ENCODE measurements at regions not wholly inside any gene's neighbourhood (a gene's known extent, or its start where the extent isn't known, plus 50 kb on each side); places are given as distances from the start of the nearest gene placed in this dataset.
A peak's percentile ranks its signal among the peaks of the same experiment; 100 is the strongest.

DNA sequence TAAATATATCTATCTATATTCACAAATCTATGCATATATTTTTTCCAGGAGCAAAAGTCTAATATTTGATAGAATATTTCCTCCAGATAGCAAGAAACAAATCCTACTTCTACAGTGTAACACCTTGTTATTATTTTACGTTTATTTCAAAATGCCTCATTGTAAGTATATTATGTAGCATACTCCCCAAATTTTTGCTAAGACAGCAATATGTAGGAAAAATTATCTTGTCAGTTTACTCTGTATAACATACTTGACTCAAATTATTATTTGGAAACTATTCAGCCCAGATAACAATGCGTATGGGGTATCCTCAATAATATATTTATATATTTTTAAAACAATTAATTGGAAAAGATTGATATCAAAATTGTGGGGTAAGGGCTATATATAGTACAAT, 313.2 kb downstream of the NR4A2 start:
- no peak for DNase-seq
- H3K9me3 ChIP-seq (replicated peaks; ENCODE audit: control insufficient read depth, low read depth, low read length) = no peaks in the 10 kb centered on the region
- WGBS (ENCODE audit: insufficient coverage) = no CpG with 5 or more reads among the region's 2 CpGs

DNA sequence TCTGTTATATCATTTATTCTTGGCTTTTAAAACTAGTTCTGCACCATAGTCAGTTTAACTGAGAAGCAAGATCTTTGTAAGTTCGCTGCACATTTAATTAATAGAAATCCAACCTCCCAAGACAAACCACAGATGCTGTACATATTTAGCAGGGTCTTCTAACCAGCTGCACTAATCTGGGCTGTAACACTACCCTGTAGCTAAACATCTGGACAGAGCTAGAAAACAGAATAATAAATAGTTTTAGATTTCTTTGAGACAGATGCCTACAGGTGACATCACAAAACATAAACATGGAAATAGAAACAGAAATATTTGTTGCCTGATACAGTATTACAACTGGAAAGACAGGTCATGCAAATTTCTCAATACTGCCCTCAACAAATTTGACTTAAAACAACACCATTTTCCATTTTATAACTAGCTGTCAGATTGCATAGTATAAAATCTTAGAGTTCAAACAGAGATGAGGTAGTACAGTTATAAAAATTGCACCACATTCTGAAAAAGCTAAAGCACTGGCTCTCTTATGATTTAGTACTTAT, 315.1 kb downstream of the NR4A2 start:
- no CpG with 5 or more reads among the region's 1 CpG for WGBS (ENCODE audit: insufficient coverage)
- no peaks in the 10 kb centered on the region for H3K4me1 ChIP-seq (ENCODE audit: control insufficient read depth, insufficient read depth, low read length)

More for the DNA sequence above, 313.2 kb downstream of the NR4A2 start:
- Histone ChIP-seq H3K27me3 (ENCODE audit: control insufficient read depth, insufficient read depth, low read length) (no peaks in the 10 kb centered on the region), H3K4me1 (ENCODE audit: control insufficient read depth, insufficient read depth, low read length) (no peaks in the 10 kb centered on the region), H3K27ac (ENCODE audit: low read length) (no peak overlapping the region), H3K36me3 (ENCODE audit: control insufficient read depth, insufficient read depth, low read length) (no peaks in the 10 kb centered on the region), H3K4me3 (ENCODE audit: low read length) (no peak overlapping the region)

DNA sequence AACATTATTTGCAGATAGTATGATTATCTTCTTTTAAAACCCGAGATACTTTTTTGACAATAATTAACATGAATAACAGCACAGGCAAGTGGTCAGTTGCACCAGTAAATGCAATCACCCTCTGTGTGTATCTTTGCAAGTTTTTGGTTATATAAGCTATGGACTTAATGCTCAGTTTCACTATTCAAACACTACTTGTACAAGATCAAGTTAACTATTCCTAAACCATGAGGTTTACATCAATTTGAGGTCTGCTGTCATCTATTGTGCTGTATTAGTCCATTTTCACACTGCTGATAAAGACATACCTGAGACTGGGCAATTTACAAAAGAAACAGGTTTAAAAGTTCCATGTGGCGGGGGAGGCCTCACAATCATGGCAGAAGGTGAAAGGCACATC, 323.2 kb downstream of the NR4A2 start:
- H3K4me1 ChIP-seq (ENCODE audit: control insufficient read depth, insufficient read depth, low read length) = no peaks in the 10 kb centered on the region
- no peak overlapping the region for H3K27ac ChIP-seq (ENCODE audit: low read length)
- H3K27me3 ChIP-seq (ENCODE audit: control insufficient read depth, insufficient read depth, low read length) = no peaks in the 10 kb centered on the region
- no peak overlapping the region for H3K4me3 ChIP-seq (ENCODE audit: low read length)
- 100% methylated on average over 1 of the region's 2 CpGs for WGBS (ENCODE audit: insufficient coverage)
- peaks cover 2% of the 10 kb centered on the region for H3K9me3 ChIP-seq (replicated peaks; ENCODE audit: control insufficient read depth, low read depth, low read length)
- no peaks in the 10 kb centered on the region for H3K36me3 ChIP-seq (ENCODE audit: control insufficient read depth, insufficient read depth, low read length)
- no peak for DNase-seq

More for the DNA sequence above, 315.1 kb downstream of the NR4A2 start:
- no peak overlapping the region for H3K27ac ChIP-seq (ENCODE audit: low read length)
- peak; percentile 56 for DNase-seq
- no peak overlapping the region for H3K4me3 ChIP-seq (ENCODE audit: low read length)
- no peaks in the 10 kb centered on the region for H3K27me3 ChIP-seq (ENCODE audit: control insufficient read depth, insufficient read depth, low read length)
- H3K9me3 ChIP-seq (replicated peaks; ENCODE audit: control insufficient read depth, low read depth, low read length) = no peaks in the 10 kb centered on the region
- no peaks in the 10 kb centered on the region for H3K36me3 ChIP-seq (ENCODE audit: control insufficient read depth, insufficient read depth, low read length)

DNA sequence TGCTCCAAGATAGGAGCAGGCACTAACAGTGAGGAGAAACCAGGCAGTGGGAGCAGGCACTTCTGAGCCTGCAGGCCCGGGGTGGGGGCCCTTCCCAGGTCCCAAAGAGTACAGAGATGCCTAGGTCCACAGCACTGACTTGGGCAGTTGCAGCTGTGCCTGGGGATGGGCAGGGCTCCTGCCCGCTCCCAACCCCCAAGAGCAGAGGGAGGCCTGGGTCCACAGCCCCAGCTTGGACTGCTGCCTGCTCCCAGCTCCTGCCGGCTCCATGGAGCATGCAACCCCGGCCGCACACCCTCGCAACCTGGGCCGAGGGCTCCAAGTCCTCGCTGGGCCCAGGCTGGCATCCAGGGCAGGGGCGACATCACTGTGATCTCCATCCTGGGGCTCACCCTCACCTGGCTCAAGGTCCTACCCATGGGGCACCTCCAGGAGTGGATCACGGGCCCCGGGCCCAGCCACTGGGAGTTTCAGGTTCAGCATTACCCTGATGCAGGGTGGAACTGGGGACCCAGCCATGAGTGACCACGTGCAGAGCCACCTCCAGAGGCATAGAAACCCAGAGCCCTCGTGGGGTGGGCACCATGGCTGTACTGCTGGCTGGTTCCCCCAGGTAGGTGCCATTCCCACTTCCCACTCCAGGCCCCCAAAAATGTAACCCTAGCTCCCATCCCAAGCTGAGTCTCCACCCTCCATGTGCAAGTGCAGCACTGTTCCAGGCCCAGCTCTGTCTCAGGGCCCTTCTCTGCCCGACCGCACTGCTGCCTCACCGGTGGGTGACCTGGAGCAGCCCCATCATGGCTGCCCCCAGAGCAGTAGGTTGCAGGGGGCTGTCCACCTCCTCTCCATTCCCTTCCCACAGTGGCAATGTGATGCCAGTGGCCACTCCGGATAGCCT, 325.6 kb downstream of the NR4A2 start:
- WGBS (ENCODE audit: insufficient coverage) = 81% methylated on average over 16 of the region's 17 CpGs
- Histone ChIP-seq H3K9me3 (replicated peaks; ENCODE audit: control insufficient read depth, low read depth, low read length) (peaks cover 2% of the 10 kb centered on the region), H3K36me3 (ENCODE audit: control insufficient read depth, insufficient read depth, low read length) (no peaks in the 10 kb centered on the region), H3K4me3 (ENCODE audit: low read length) (no peak overlapping the region), H3K4me1 (ENCODE audit: control insufficient read depth, insufficient read depth, low read length) (no peaks in the 10 kb centered on the region), H3K27ac (ENCODE audit: low read length) (no peak overlapping the region), H3K27me3 (ENCODE audit: control insufficient read depth, insufficient read depth, low read length) (no peaks in the 10 kb centered on the region)
- DNase-seq = no peak

DNA sequence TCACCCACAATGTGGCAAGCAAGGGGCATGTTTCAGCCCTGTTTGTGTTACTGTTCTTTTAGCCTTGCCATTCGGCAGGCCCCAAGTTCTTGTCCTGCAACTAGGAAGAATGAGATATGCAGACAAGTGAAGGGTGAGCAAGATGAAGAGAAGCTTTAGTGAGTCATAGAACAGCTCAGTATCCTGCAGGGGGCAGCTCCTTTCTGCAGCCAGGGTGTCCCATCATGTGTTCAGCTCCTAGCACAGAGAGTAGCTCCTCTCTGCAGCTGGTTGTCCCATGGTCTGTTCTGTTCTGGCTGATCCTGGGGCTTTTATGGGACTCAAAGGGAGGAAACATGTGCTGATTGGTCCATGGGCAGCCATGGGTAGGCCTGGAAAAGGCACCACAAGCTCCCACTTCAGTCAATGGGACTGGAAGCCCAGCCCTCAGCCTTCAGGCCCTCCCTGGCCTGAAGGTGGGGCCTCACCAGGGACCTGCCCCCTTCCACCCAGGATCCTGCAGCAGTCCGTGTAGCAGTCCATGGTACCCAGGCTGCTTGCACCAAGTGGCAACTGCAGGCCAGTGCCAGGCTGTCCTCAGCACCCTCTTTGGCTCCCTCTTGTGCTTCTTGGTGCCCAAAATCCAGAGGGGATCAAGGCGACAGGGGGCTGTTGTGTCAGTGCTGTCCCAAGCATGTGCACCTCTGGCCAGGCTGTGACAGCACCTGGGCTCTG, 326.4 kb downstream of the NR4A2 start:
- no peak overlapping the region for H3K4me3 ChIP-seq (ENCODE audit: low read length)
- H3K27me3 ChIP-seq (ENCODE audit: control insufficient read depth, insufficient read depth, low read length) = no peaks in the 10 kb centered on the region
- 59% methylated on average over 2 of the region's 3 CpGs for WGBS (ENCODE audit: insufficient coverage)
- DNase-seq = peak; percentile 4
- no peaks in the 10 kb centered on the region for H3K36me3 ChIP-seq (ENCODE audit: control insufficient read depth, insufficient read depth, low read length)
- no peak overlapping the region for H3K27ac ChIP-seq (ENCODE audit: low read length)
- H3K4me1 ChIP-seq (ENCODE audit: control insufficient read depth, insufficient read depth, low read length) = no peaks in the 10 kb centered on the region
- H3K9me3 ChIP-seq (replicated peaks; ENCODE audit: control insufficient read depth, low read depth, low read length) = peaks cover 2% of the 10 kb centered on the region

DNA sequence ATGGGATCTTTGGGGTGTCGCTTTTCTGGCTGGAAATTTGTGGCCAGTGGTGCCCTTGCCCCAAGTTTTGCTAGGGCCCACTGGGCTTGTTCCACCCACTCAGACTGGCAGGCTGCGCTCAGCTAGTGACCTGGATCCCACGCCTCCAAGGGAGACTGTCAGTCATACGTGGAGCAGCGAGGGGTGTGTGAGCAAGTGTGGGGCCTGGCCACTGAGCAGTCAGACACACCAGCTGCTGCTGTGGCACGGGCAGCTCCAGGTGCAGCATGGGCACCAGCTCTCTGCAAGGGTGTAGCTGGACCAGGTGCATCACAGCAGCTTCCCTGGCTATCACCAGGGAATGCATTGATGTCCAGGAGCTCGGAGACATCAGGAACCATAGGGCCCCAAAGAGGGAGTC, 327.0 kb downstream of the NR4A2 start:
- Histone ChIP-seq H3K36me3 (ENCODE audit: control insufficient read depth, insufficient read depth, low read length) (no peaks in the 10 kb centered on the region), H3K27me3 (ENCODE audit: control insufficient read depth, insufficient read depth, low read length) (no peaks in the 10 kb centered on the region), H3K9me3 (replicated peaks; ENCODE audit: control insufficient read depth, low read depth, low read length) (peaks cover 2% of the 10 kb centered on the region), H3K4me3 (ENCODE audit: low read length) (no peak overlapping the region), H3K27ac (ENCODE audit: low read length) (no peak overlapping the region), H3K4me1 (ENCODE audit: control insufficient read depth, insufficient read depth, low read length) (no peaks in the 10 kb centered on the region)
- no peak for DNase-seq
- 81% methylated on average over 7 of the region's 7 CpGs for WGBS (ENCODE audit: insufficient coverage)

DNA sequence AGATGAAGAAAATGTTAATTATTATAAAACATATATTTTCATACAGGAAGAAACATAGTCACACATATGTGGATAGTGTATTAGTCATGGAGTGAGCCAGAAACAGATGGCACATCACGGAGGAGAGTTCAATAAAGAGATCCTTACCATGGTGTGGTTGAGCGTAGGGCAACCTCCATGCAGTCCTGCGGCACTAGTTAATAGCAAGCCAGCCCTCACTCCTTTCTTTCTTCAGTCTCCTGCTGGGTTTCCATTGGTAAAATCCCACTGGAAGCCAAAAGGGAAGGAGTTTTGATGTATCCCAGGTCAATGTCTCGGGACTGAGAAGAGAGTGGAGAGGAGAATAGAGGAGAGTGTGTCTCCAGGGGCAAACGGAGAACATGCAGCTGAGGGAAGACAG, 328.1 kb downstream of the NR4A2 start:
- no peak for DNase-seq
- Histone ChIP-seq H3K36me3 (ENCODE audit: control insufficient read depth, insufficient read depth, low read length) (no peaks in the 10 kb centered on the region), H3K27ac (ENCODE audit: low read length) (no peak overlapping the region), H3K4me1 (ENCODE audit: control insufficient read depth, insufficient read depth, low read length) (no peaks in the 10 kb centered on the region), H3K9me3 (replicated peaks; ENCODE audit: control insufficient read depth, low read depth, low read length) (no peaks in the 10 kb centered on the region), H3K27me3 (ENCODE audit: control insufficient read depth, insufficient read depth, low read length) (no peaks in the 10 kb centered on the region), H3K4me3 (ENCODE audit: low read length) (no peak overlapping the region)
- WGBS (ENCODE audit: insufficient coverage) = 71% methylated on average over 1 of the region's 5 CpGs

DNA sequence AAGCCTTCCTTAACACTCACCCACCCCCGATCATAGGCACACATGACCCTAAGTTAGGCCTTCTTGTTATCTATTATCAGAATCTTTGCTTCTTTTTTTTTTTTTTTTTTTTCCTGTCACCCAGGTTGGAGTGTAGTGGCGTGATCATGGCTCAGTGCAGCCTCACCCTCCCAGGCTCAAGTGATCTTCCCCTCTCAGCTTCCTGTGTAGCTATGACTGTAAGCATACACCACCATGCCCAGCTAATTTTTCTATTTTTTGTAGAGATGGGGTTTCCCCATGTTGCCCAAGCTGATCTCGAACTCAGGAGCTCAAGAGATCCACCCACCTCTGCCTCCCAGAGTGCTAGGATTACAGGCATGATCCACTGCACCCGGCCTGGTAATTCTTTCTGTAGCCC, 328.7 kb downstream of the NR4A2 start:
- Histone ChIP-seq H3K27ac (ENCODE audit: low read length) (no peak overlapping the region), H3K9me3 (replicated peaks; ENCODE audit: control insufficient read depth, low read depth, low read length) (no peaks in the 10 kb centered on the region), H3K27me3 (ENCODE audit: control insufficient read depth, insufficient read depth, low read length) (no peaks in the 10 kb centered on the region), H3K36me3 (ENCODE audit: control insufficient read depth, insufficient read depth, low read length) (no peaks in the 10 kb centered on the region), H3K4me1 (ENCODE audit: control insufficient read depth, insufficient read depth, low read length) (no peaks in the 10 kb centered on the region), H3K4me3 (ENCODE audit: low read length) (no peak overlapping the region)
- WGBS (ENCODE audit: insufficient coverage) = no CpG with 5 or more reads among the region's 4 CpGs
- no peak for DNase-seq

DNA sequence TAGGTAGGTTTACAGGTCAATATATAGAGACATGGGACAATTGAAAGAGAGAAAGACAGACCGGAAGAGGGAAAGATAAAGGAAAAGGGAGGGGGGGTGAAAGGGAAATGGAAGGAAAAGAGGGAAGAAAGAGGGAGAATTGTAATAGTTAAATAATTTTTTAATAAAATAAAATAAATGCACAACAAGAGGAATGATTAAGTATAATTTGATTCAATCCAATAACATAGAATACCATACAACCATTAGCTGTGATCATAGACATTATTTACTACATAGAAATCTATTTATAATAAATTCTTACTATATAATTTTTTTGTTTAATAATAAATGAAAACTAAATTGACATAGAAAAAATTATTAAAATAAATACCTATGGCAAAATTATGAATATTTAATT, 330.7 kb downstream of the NR4A2 start:
- WGBS (ENCODE audit: insufficient coverage) = 100% methylated on average over 1 of the region's 1 CpG

DNA sequence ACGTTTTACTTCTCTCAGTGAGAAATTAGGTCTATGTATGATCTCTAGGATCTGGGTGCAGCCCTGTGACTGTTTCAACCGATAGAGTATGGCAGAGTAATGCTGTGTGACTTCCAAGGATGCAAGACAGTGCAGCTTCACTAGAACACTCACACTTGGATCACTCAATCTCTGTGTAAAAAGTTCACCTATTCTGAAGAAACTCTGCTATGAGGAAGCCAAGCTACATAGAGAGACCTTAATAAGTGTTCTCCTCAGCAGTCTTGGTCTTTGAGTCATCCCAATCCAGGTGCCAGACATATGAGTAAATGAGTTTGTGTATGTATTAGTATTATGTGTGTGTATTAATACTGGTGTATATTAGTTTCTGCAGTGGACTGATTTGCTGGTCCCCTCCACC, 335.0 kb downstream of the NR4A2 start:
- Histone ChIP-seq H3K27me3 (ENCODE audit: control insufficient read depth, insufficient read depth, low read length) (no peaks in the 10 kb centered on the region), H3K4me1 (ENCODE audit: control insufficient read depth, insufficient read depth, low read length) (no peaks in the 10 kb centered on the region), H3K27ac (ENCODE audit: low read length) (no peak overlapping the region), H3K9me3 (replicated peaks; ENCODE audit: control insufficient read depth, low read depth, low read length) (no peaks in the 10 kb centered on the region), H3K4me3 (ENCODE audit: low read length) (no peak overlapping the region), H3K36me3 (ENCODE audit: control insufficient read depth, insufficient read depth, low read length) (no peaks in the 10 kb centered on the region)
- WGBS (ENCODE audit: insufficient coverage) = no CpG with 5 or more reads among the region's 2 CpGs
- DNase-seq = no peak

More for the DNA sequence above, 330.7 kb downstream of the NR4A2 start:
- H3K4me3 ChIP-seq (ENCODE audit: low read length) = no peak overlapping the region
- no peaks in the 10 kb centered on the region for H3K9me3 ChIP-seq (replicated peaks; ENCODE audit: control insufficient read depth, low read depth, low read length)
- H3K36me3 ChIP-seq (ENCODE audit: control insufficient read depth, insufficient read depth, low read length) = no peaks in the 10 kb centered on the region
- H3K27ac ChIP-seq (ENCODE audit: low read length) = no peak overlapping the region
- DNase-seq = no peak
- no peaks in the 10 kb centered on the region for H3K4me1 ChIP-seq (ENCODE audit: control insufficient read depth, insufficient read depth, low read length)
- no peaks in the 10 kb centered on the region for H3K27me3 ChIP-seq (ENCODE audit: control insufficient read depth, insufficient read depth, low read length)
